A673 (cell line): ENCODE measurements at regions not wholly inside any gene's neighbourhood (a gene's known extent, or its start where the extent isn't known, plus 50 kb on each side); places are given as distances from the start of the nearest gene placed in this dataset.

Experiments used
- BruUV-seq: library from RNA; stranded (reverse); fragments of 400-500 nt; replicated peaks from 2 replicates; lab custom pipeline; 2021; lab: Mats Ljungman, UMichigan
- CTCF ChIA-PET: fragments of 300-600 bp; sonication (Branson Sonifier 250); formaldehyde crosslinking; loops from one replicate; lab custom pipeline; 2022; ENCODE audit warnings: antibody characterized with exemption; lab: Charles Lee
- POLR2A ChIA-PET: fragments of 300-600 bp; sonication (Branson Sonifier 250); formaldehyde crosslinking; loops from one replicate; lab custom pipeline; 2022; ENCODE audit warnings: antibody characterized with exemption; ENCODE audit not compliant: low non-redundant PET; lab: Charles Lee
- DNase-seq: peaks from one replicate; pipeline ENCODE4 v3.0.0-alpha.2; 2015; ENCODE audit warnings: low spot score
- H3K27ac ChIP-seq: fragments of 200-600 bp; sonication (generic); 2 replicates; pipeline ENCODE4 v1.5.1; 2016; ENCODE audit warnings: mixed run types, low read depth, mild to moderate bottlenecking, mixed read lengths, antibody characterized with exemption, low read length; ENCODE audit not compliant: poor library complexity, severe bottlenecking
- H3K27me3 ChIP-seq: fragments of 200-600 bp; sonication (generic); replicated peaks from 2 replicates; pipeline ENCODE4 v1.6.1; 2017; ENCODE audit warnings: mixed run types, low read depth, mild to moderate bottlenecking, mixed read lengths, antibody characterized with exemption, low read length; ENCODE audit not compliant: insufficient read depth, poor library complexity
- H3K36me3 ChIP-seq: fragments of 200-600 bp; sonication (generic); 2 replicates; pipeline ENCODE4 v1.6.1; 2016; ENCODE audit warnings: mixed run types, mild to moderate bottlenecking, mixed read lengths, antibody characterized with exemption, low read length; ENCODE audit not compliant: insufficient read depth, poor library complexity, severe bottlenecking
- H3K4me1 ChIP-seq: fragments of 200-600 bp; sonication (generic); 2 replicates; pipeline ENCODE4 v1.6.1; 2017; ENCODE audit warnings: mixed run types, mild to moderate bottlenecking, mixed read lengths, antibody characterized with exemption, low read length; ENCODE audit not compliant: insufficient read depth, poor library complexity, severe bottlenecking
- H3K4me3 ChIP-seq: fragments of 200-600 bp; sonication (generic); 2 replicates; pipeline ENCODE4 v1.5.1; 2016; ENCODE audit warnings: low read depth, mixed run types, mild to moderate bottlenecking, mixed read lengths, low read length; ENCODE audit not compliant: poor library complexity, severe bottlenecking
- H3K9me3 ChIP-seq: fragments of 200-600 bp; sonication (generic); 2 replicates; pipeline ENCODE4 v1.6.1; 2016; ENCODE audit warnings: mixed run types, low read depth, mild to moderate bottlenecking, mixed read lengths, antibody characterized with exemption, low read length; ENCODE audit not compliant: poor library complexity, severe bottlenecking
- EZH2 ChIP-seq: fragments of 200-600 bp; sonication (generic); IDR thresholded peaks from 2 replicates; pipeline ENCODE4 v1.6.1; 2017; ENCODE audit warnings: borderline replicate concordance, low read depth, mild to moderate bottlenecking, mixed read lengths, antibody characterized with exemption, low read length; ENCODE audit not compliant: poor library complexity, severe bottlenecking
- intact Hi-C: fragments of 100-400 bp; cut with micrococcal nuclease; formaldehyde crosslinking; loops from one replicate; pipeline ENCODE4 v1.10.0; 2022; ENCODE audit not compliant: unreplicated experiment
- TF ChIP-seq, protein P1 (sequence below): fragments of 300-800, 200-600 bp; sonication (generic); conservative IDR thresholded peaks from 2 replicates; pipeline ENCODE4 v1.5.1; 2017; ENCODE audit warnings: low read depth, mild to moderate bottlenecking, antibody characterized with exemption, low read length, moderate library complexity, mixed read lengths

- TF ChIP-seq, protein P1, sequence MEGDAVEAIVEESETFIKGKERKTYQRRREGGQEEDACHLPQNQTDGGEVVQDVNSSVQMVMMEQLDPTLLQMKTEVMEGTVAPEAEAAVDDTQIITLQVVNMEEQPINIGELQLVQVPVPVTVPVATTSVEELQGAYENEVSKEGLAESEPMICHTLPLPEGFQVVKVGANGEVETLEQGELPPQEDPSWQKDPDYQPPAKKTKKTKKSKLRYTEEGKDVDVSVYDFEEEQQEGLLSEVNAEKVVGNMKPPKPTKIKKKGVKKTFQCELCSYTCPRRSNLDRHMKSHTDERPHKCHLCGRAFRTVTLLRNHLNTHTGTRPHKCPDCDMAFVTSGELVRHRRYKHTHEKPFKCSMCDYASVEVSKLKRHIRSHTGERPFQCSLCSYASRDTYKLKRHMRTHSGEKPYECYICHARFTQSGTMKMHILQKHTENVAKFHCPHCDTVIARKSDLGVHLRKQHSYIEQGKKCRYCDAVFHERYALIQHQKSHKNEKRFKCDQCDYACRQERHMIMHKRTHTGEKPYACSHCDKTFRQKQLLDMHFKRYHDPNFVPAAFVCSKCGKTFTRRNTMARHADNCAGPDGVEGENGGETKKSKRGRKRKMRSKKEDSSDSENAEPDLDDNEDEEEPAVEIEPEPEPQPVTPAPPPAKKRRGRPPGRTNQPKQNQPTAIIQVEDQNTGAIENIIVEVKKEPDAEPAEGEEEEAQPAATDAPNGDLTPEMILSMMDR: no peak
- TF ChIP-seq EZH2: no peak
- BruUV-seq: no TSS peak
- Histone ChIP-seq H3K9me3 (no peaks in the 10 kb centered on the region), H3K4me3 (no peak overlapping the region), H3K4me1 (no peaks in the 10 kb centered on the region), H3K27me3 (no peaks in the 10 kb centered on the region), H3K27ac (no peak overlapping the region), H3K36me3 (no peaks in the 10 kb centered on the region)
- peak; percentile 34 for DNase-seq
- intact Hi-C loops: loop anchor here (10.0 kb wide), 1 partner anchor 1801 kb away; no protein-coding TSS in a partner anchor
- CTCF ChIA-PET: interaction anchor here (0.7 to 2.1 kb wide), 2 partner anchors 28 to 349 kb away, joined by 3 to 16 read pairs; no protein-coding TSS in a partner anchor
- POLR2A ChIA-PET: no interaction called here
Observed at GRCh38 chr16:77585379-77586251, 136.7 kb upstream of the NUDT7 start.

DNA sequence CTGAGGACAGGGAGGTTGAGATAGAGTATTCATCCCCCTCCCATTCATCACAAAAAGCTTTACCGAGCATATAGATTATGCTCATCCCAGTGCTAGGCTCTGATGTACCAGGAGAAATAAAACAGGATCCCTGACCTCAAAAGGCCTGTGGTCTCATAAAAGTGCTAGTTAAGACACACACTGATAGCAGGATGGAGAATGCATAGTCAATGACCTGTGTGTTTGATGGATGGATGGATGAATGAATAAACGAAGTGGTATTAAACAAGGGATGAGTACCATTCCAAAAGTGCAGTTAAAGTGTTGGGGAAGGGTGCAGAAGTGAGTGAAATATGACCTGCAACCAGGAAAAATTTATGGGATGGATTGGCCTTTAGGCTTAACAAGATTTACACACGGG, 133.9 kb upstream of the NUDT7 start:
- H3K4me3 ChIP-seq: no peak overlapping the region
- H3K27me3 ChIP-seq: no peaks in the 10 kb centered on the region
- intact Hi-C loops: loop anchor here (10.0 kb wide), 1 partner anchor 1804 kb away; no protein-coding TSS in a partner anchor
- POLR2A ChIA-PET: no interaction called here
- TF ChIP-seq, protein P1: no peak
- TF ChIP-seq EZH2: no peak
- no peaks in the 10 kb centered on the region for H3K36me3 ChIP-seq
- CTCF ChIA-PET: no interaction called here
- no TSS peak for BruUV-seq
- no peaks in the 10 kb centered on the region for H3K9me3 ChIP-seq
- no peaks in the 10 kb centered on the region for H3K4me1 ChIP-seq
- DNase-seq: no peak
- H3K27ac ChIP-seq: no peak overlapping the region

DNA sequence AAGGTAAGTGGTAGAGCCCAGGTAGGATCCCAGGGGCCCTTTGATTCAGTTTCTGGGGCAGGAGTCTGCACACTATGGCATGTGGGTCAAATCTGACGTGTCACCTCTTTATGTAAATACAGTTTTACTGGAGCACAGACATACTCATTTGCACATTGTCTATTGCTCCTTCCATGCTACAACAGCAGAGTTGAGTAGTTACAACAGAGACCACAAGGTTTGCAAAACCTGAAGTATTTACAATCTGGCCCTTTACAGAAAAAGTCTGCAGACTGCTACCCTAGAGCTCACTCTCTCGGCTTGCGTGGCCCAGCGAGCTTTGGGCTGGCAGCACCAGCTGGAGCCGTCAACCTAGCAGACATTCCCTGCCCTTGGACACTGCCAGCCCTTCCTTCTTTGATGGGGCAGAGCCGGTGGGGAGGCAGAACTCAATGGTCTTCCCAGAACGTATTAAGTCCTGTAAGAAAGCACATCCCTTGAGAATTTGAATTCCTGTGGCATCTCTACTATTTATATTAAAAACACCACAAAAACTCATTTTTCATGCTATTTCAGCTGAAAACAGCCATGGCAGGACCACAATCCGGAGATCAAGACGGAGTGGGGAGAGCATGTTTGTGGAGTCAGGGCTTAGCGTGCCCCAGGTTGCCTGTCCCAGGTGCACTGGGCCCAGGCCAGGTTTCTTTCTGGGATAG, 133.1 kb upstream of the NUDT7 start:
- Histone ChIP-seq H3K4me1 (no peaks in the 10 kb centered on the region), H3K27me3 (no peaks in the 10 kb centered on the region), H3K36me3 (no peaks in the 10 kb centered on the region), H3K4me3 (no peak overlapping the region), H3K9me3 (no peaks in the 10 kb centered on the region), H3K27ac (no peak overlapping the region)
- intact Hi-C loops: loop anchor here (10.0 kb wide), 1 partner anchor 1804 kb away; no protein-coding TSS in a partner anchor
- DNase-seq: no peak
- ChIA-PET CTCF (no interaction called here), POLR2A (no interaction called here)
- TF ChIP-seq, protein P1: no peak
- no peak for TF ChIP-seq EZH2
- BruUV-seq: no TSS peak
